SK-N-SH (cell line): ENCODE measurements at regions not wholly inside any gene's neighbourhood (a gene's known extent, or its start where the extent isn't known, plus 50 kb on each side); places are given as distances from the start of the nearest gene placed in this dataset.
A peak's percentile ranks its signal among the peaks of the same experiment; 100 is the strongest.

Experiments used
- CTCF ChIA-PET: fragments of 300-600, 350-600 bp; formaldehyde crosslinking; extraction: SDS; loops from one replicate; lab custom pipeline; 2021; lab: Yijun Ruan, JAX
- POLR2A ChIA-PET: fragments of 350-600 bp; sonication (Branson Sonifier 250); formaldehyde crosslinking; extraction: SDS; loops from one replicate; lab custom pipeline; 2020; ENCODE audit warnings: antibody characterized with exemption, inconsistent platforms; lab: Yijun Ruan, JAX
- DNase-seq: peaks from one replicate; pipeline ENCODE4 v3.0.0; 2012
- H2AFZ ChIP-seq: fragments of 200-600 bp; sonication (generic); 2 replicates; pipeline ENCODE4 v1.8.1; 2016; ENCODE audit warnings: antibody characterized with exemption, mild to moderate bottlenecking, low read depth
- H3F3A ChIP-seq: fragments of 200-600 bp; sonication (generic); replicated peaks from 2 replicates; pipeline ENCODE3; 2016; ENCODE audit warnings: antibody characterized with exemption, mild to moderate bottlenecking; ENCODE audit not compliant: insufficient read depth
- H3K27ac ChIP-seq, 2 experiments: fragments of 200-500 bp in 1 of 2; fragments of 200-600 bp in 1 of 2; sonication (Bioruptor generic) in 1 of 2; sonication (generic), shearing (Covaris generic) in 1 of 2; 2 replicates each; pipeline versions ENCODE4 v1.5.1 to v1.6.1; 2014 to 2016; ENCODE audit warnings: low read depth in 2 of 2, inconsistent platforms in 1 of 2, low read length in 1 of 2, mild to moderate bottlenecking in 1 of 2, mixed read lengths in 1 of 2
- H3K27me3 ChIP-seq: fragments of 200-600 bp; sonication (generic), shearing (Covaris generic); 2 replicates; pipeline ENCODE4 v1.6.1; 2016; ENCODE audit warnings: mixed run types; ENCODE audit not compliant: insufficient read depth
- H3K36me3 ChIP-seq, 2 experiments: fragments of 200-500 bp in 1 of 2; fragments of 200-600 bp in 1 of 2; sonication (Bioruptor generic) in 1 of 2; sonication (generic) in 1 of 2; replicated peaks in 1 of 2; 2 replicates each; pipeline versions ENCODE3 to v1.5.1; 2014 to 2016; ENCODE audit warnings: low read length in 1 of 2, mild to moderate bottlenecking in 1 of 2; ENCODE audit not compliant: insufficient read depth in 2 of 2, control insufficient read depth in 1 of 2
- H3K4me1 ChIP-seq, 2 experiments: fragments of 200-500 bp in 1 of 2; fragments of 200-600 bp in 1 of 2; sonication (Bioruptor generic) in 1 of 2; sonication (generic), shearing (Covaris generic) in 1 of 2; 2 replicates each; pipeline versions ENCODE4 v1.5.1 to v1.6.1; 2014 to 2016; ENCODE audit warnings: low read depth in 1 of 2, low read length in 1 of 2, mixed run types in 1 of 2; ENCODE audit not compliant: insufficient read depth in 2 of 2, control insufficient read depth in 1 of 2
- H3K4me2 ChIP-seq: fragments of 200-600 bp; sonication (generic), shearing (Covaris generic); 2 replicates; pipeline ENCODE4 v1.6.1; 2017; ENCODE audit warnings: mixed run types
- H3K4me3 ChIP-seq, 2 experiments: fragments of 200-500 bp in 1 of 2; fragments of 200-600 bp in 1 of 2; sonication (Bioruptor generic) in 1 of 2; sonication (generic), shearing (Covaris generic) in 1 of 2; 2 replicates each; pipeline versions ENCODE4 v1.5.1 to v1.8.1; 2014 to 2016; ENCODE audit warnings: low read depth in 2 of 2, inconsistent platforms in 1 of 2, low read length in 1 of 2, mild to moderate bottlenecking in 1 of 2, mixed read lengths in 1 of 2, moderate library complexity in 1 of 2
- H3K79me2 ChIP-seq: fragments of 200-600 bp; sonication (generic); 2 replicates; pipeline ENCODE4 v1.8.1; 2017; ENCODE audit warnings: mild to moderate bottlenecking; ENCODE audit not compliant: insufficient read depth
- H3K9ac ChIP-seq: fragments of 200-600 bp; sonication (generic); 2 replicates; pipeline ENCODE4 v1.6.1; 2017; ENCODE audit warnings: mixed run types
- H3K9me2 ChIP-seq: fragments of 200-600 bp; sonication (generic); 2 replicates; pipeline ENCODE4 v1.6.1; 2017; ENCODE audit warnings: mixed run types
- H3K9me3 ChIP-seq: fragments of 200-600 bp; sonication (generic); 2 replicates; pipeline ENCODE4 v1.6.1; 2017; ENCODE audit warnings: mixed run types, mild to moderate bottlenecking, moderate library complexity
- H4K20me1 ChIP-seq: fragments of 200-600 bp; sonication (generic); 2 replicates; pipeline ENCODE4 v1.6.1; 2017; ENCODE audit warnings: mild to moderate bottlenecking, mixed run types; ENCODE audit not compliant: insufficient read depth
- ELF1 ChIP-seq: IDR thresholded peaks from 2 replicates; pipeline ENCODE4 v1.4.0; 2012
- EP300 ChIP-seq, 2 experiments: IDR thresholded peaks; 2 replicates each; pipeline versions ENCODE4 v1.4.0 to v1.6.1; 2012; ENCODE audit warnings: borderline replicate concordance in 1 of 2, low read depth in 1 of 2, low read length in 1 of 2
- FOXJ3 ChIP-seq: sonication (generic); formaldehyde crosslinking; IDR thresholded peaks from 2 replicates; pipeline ENCODE4 v1.5.1; 2020; ENCODE audit warnings: mild to moderate bottlenecking, missing genetic modification reagents
- GABPA ChIP-seq: IDR thresholded peaks from 2 replicates; pipeline ENCODE4 v1.4.0; 2012; ENCODE audit warnings: low read depth, mild to moderate bottlenecking
- GATA2 ChIP-seq: sonication (generic); formaldehyde crosslinking; IDR thresholded peaks from 2 replicates; pipeline ENCODE4 v1.5.0; 2020; ENCODE audit warnings: mild to moderate bottlenecking, missing genetic modification reagents
- JUND ChIP-seq: IDR thresholded peaks from 2 replicates; pipeline ENCODE4 v1.4.0; 2012
- MEF2A ChIP-seq: IDR thresholded peaks from 2 replicates; pipeline ENCODE4 v1.4.0; 2012; ENCODE audit warnings: low read depth, borderline replicate concordance
- MXI1 ChIP-seq: IDR thresholded peaks from 2 replicates; pipeline ENCODE4 v1.6.1; 2012; ENCODE audit warnings: mild to moderate bottlenecking, low read depth, low read length, improper control_type of control experiment
- NFIC ChIP-seq: IDR thresholded peaks from 2 replicates; pipeline ENCODE4 v1.4.0; 2012; ENCODE audit warnings: borderline replicate concordance
- PBX3 ChIP-seq: IDR thresholded peaks from 2 replicates; pipeline ENCODE4; 2012
- POLR2AphosphoS5 ChIP-seq: IDR thresholded peaks from 2 replicates; pipeline ENCODE4 v1.6.1; 2012; ENCODE audit warnings: low read depth, low read length
- RAD21 ChIP-seq: IDR thresholded peaks from 2 replicates; pipeline ENCODE4 v1.6.1; 2012; ENCODE audit warnings: mild to moderate bottlenecking, low read length
- RCOR1 ChIP-seq: fragments of 150-350 bp; IDR thresholded peaks from 2 replicates; pipeline ENCODE4 v1.6.1; 2017; ENCODE audit warnings: antibody characterized with exemption, low read length
- RFX5 ChIP-seq: IDR thresholded peaks from 2 replicates; pipeline ENCODE4 v1.6.1; 2012; ENCODE audit warnings: mild to moderate bottlenecking, improper control_type of control experiment, low read length
- RXRA ChIP-seq: IDR thresholded peaks from 2 replicates; pipeline ENCODE4 v1.4.0; 2012; ENCODE audit warnings: low read depth, mild to moderate bottlenecking, borderline replicate concordance
- SIN3A ChIP-seq: IDR thresholded peaks from 2 replicates; pipeline ENCODE4 v1.6.1; 2012; ENCODE audit warnings: low read depth, mild to moderate bottlenecking, low read length, moderate library complexity, borderline replicate concordance
- SMC3 ChIP-seq: IDR thresholded peaks from 2 replicates; pipeline ENCODE4 v1.6.1; 2012; ENCODE audit warnings: low read depth, low read length, improper control_type of control experiment
- TAF1 ChIP-seq: IDR thresholded peaks from 2 replicates; pipeline ENCODE4 v1.6.1; 2012; ENCODE audit warnings: low read depth, mild to moderate bottlenecking, low read length, moderate library complexity, borderline replicate concordance
- TCF12 ChIP-seq: IDR thresholded peaks from 2 replicates; pipeline ENCODE4 v1.4.0; 2012
- TEAD4 ChIP-seq: IDR thresholded peaks from 2 replicates; pipeline ENCODE4 v1.4.0; 2012; ENCODE audit warnings: mild to moderate bottlenecking, borderline replicate concordance; ENCODE audit not compliant: insufficient read depth
- YY1 ChIP-seq: IDR thresholded peaks from 2 replicates; pipeline ENCODE4 v1.4.0; 2012; ENCODE audit warnings: low read depth, mild to moderate bottlenecking
- WGBS: methylation state at CpG from one replicate; pipeline ENCODE4 v1.1.6; 2017; ENCODE audit warnings: low lambda C conversion rate; 5-methylcytosine and 5-hydroxymethylcytosine counted together
- TF ChIP-seq, protein P1 (sequence below): IDR thresholded peaks from 2 replicates; pipeline ENCODE4 v1.6.1; 2012; ENCODE audit warnings: mild to moderate bottlenecking, low read depth, low read length, moderate library complexity
- TF ChIP-seq, protein P2 (sequence below): fragments of 200-600 bp; sonication (generic); IDR thresholded peaks from 2 replicates; pipeline ENCODE4 v1.6.1; 2017; ENCODE audit warnings: antibody characterized with exemption, mild to moderate bottlenecking, moderate library complexity

- Histone ChIP-seq H3K9ac (no peak overlapping the region), H3F3A (peaks cover 55% of the 10 kb centered on the region), H3K9me3 (no peaks in the 10 kb centered on the region), H3K4me2 (no peak overlapping the region), H3K27me3 (no peaks in the 10 kb centered on the region), H3K9me2 (no peaks in the 10 kb centered on the region), H3K27ac (peak overlapping the region in 1 of 2 experiments; percentile 97; a peak in 2 of 4 replicates), H3K36me3 (no peaks in the 10 kb centered on the region), H4K20me1 (no peaks in the 10 kb centered on the region), H3K4me1 (peaks cover 6 to 51% of the 10 kb centered on the region in 2 experiments), H3K4me3 (no peak overlapping the region), H3K79me2 (no peaks in the 10 kb centered on the region), H2AFZ (0 out of 2 replicates have a peak overlapping the region, but pooled peaks have one; percentile 24)
- 64% methylated on average over 1 of the region's 1 CpG for WGBS
- DNase-seq: no peak
- peak in 1 of 2 experiments; percentile 77; a peak in 1 of 4 replicates for TF ChIP-seq EP300 (IDR thresholded peaks at IDR 0.05; ENCODE audit: borderline replicate concordance in 1 of 2, low read depth in 1 of 2, low read length in 1 of 2)
- no peak for TF ChIP-seq SMC3
- no peak for TF ChIP-seq RAD21
- peak; percentile 95 for TF ChIP-seq PBX3
- TF ChIP-seq POLR2AphosphoS5: peak; percentile 34; the same call in 1 of the 2 replicates
- no peak for TF ChIP-seq RXRA
- no peak for TF ChIP-seq MXI1
- peak; percentile 53; the same call in 1 of the 2 replicates for TF ChIP-seq MEF2A
- TF ChIP-seq TAF1: no peak
- TF ChIP-seq JUND: peak; percentile 51
- no peak for TF ChIP-seq FOXJ3 (CRISPR knock-in tag)
- peak; percentile 92 for TF ChIP-seq TCF12
- peak; percentile 50; the same call in 1 of the 2 replicates for TF ChIP-seq TEAD4
- no peak for TF ChIP-seq ELF1
- TF ChIP-seq GABPA: no peak
- TF ChIP-seq SIN3A: no peak
- no peak for TF ChIP-seq RFX5
- TF ChIP-seq, protein P1, sequence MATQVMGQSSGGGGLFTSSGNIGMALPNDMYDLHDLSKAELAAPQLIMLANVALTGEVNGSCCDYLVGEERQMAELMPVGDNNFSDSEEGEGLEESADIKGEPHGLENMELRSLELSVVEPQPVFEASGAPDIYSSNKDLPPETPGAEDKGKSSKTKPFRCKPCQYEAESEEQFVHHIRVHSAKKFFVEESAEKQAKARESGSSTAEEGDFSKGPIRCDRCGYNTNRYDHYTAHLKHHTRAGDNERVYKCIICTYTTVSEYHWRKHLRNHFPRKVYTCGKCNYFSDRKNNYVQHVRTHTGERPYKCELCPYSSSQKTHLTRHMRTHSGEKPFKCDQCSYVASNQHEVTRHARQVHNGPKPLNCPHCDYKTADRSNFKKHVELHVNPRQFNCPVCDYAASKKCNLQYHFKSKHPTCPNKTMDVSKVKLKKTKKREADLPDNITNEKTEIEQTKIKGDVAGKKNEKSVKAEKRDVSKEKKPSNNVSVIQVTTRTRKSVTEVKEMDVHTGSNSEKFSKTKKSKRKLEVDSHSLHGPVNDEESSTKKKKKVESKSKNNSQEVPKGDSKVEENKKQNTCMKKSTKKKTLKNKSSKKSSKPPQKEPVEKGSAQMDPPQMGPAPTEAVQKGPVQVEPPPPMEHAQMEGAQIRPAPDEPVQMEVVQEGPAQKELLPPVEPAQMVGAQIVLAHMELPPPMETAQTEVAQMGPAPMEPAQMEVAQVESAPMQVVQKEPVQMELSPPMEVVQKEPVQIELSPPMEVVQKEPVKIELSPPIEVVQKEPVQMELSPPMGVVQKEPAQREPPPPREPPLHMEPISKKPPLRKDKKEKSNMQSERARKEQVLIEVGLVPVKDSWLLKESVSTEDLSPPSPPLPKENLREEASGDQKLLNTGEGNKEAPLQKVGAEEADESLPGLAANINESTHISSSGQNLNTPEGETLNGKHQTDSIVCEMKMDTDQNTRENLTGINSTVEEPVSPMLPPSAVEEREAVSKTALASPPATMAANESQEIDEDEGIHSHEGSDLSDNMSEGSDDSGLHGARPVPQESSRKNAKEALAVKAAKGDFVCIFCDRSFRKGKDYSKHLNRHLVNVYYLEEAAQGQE: no peak
- TF ChIP-seq, protein P2, sequence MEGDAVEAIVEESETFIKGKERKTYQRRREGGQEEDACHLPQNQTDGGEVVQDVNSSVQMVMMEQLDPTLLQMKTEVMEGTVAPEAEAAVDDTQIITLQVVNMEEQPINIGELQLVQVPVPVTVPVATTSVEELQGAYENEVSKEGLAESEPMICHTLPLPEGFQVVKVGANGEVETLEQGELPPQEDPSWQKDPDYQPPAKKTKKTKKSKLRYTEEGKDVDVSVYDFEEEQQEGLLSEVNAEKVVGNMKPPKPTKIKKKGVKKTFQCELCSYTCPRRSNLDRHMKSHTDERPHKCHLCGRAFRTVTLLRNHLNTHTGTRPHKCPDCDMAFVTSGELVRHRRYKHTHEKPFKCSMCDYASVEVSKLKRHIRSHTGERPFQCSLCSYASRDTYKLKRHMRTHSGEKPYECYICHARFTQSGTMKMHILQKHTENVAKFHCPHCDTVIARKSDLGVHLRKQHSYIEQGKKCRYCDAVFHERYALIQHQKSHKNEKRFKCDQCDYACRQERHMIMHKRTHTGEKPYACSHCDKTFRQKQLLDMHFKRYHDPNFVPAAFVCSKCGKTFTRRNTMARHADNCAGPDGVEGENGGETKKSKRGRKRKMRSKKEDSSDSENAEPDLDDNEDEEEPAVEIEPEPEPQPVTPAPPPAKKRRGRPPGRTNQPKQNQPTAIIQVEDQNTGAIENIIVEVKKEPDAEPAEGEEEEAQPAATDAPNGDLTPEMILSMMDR: no peak
- TF ChIP-seq RCOR1: no peak
- no peak for TF ChIP-seq GATA2 (CRISPR knock-in tag)
- peak; percentile 91 for TF ChIP-seq NFIC
- TF ChIP-seq YY1: peak; percentile 49; the same call in 1 of the 2 replicates
- POLR2A ChIA-PET: no interaction called here
- CTCF ChIA-PET: no interaction called here
Observed at GRCh38 chr5:53423724-53424123, 56.7 kb upstream of the FST start.
